RWPE2 (cell line): ENCODE measurements at regions not wholly inside any gene's neighbourhood (a gene's known extent, or its start where the extent isn't known, plus 50 kb on each side); places are given as distances from the start of the nearest gene placed in this dataset.

Source experiments
- ATAC-seq: fragments of 200-7000 bp; cut with Tn5 transposase; 3 replicates; pipeline ENCODE4 v1.9.1; 2021; ENCODE audit warnings: low read depth
- DNase-seq: peaks from one replicate; pipeline ENCODE4 v3.0.0-alpha.2; 2020; ENCODE audit warnings: low spot score
- H3K27ac ChIP-seq: fragments of 450-650 bp; 2 replicates; pipeline ENCODE4 v1.5.1; 2017; ENCODE audit warnings: mild to moderate bottlenecking; ENCODE audit not compliant: poor library complexity, severe bottlenecking
- H3K27me3 ChIP-seq: fragments of 250-450 bp; sonication (Bioruptor Pico); 2 replicates; pipeline ENCODE4 v1.5.1; 2021; ENCODE audit warnings: mild to moderate bottlenecking, moderate library complexity; ENCODE audit not compliant: insufficient read depth, poor library complexity, severe bottlenecking
- H3K36me3 ChIP-seq: fragments of 250-450 bp; sonication (Bioruptor Pico); 2 replicates; pipeline ENCODE4 v1.5.1; 2020; ENCODE audit warnings: low read depth, mild to moderate bottlenecking, moderate library complexity
- H3K4me1 ChIP-seq: fragments of 250-450 bp; sonication (Bioruptor Pico); 2 replicates; pipeline ENCODE4 v1.5.1; 2021; ENCODE audit warnings: mild to moderate bottlenecking, moderate library complexity; ENCODE audit not compliant: insufficient read depth, poor library complexity, severe bottlenecking
- H3K4me3 ChIP-seq: fragments of 250-450 bp; sonication (Bioruptor Pico); 2 replicates; pipeline ENCODE4 v1.5.1; 2021; ENCODE audit warnings: mild to moderate bottlenecking, moderate library complexity; ENCODE audit not compliant: severe bottlenecking
- H3K9me3 ChIP-seq: fragments of 250-450 bp; sonication (Bioruptor Pico); 2 replicates; pipeline ENCODE4 v1.5.1; 2021; ENCODE audit warnings: mild to moderate bottlenecking, moderate library complexity; ENCODE audit not compliant: severe bottlenecking
- TF ChIP-seq, protein P1 (sequence below): fragments of 450-650 bp; IDR thresholded peaks from one replicate; pipeline ENCODE4 v1.5.1; 2017; ENCODE audit warnings: mild to moderate bottlenecking, moderate library complexity; ENCODE audit not compliant: poor library complexity, severe bottlenecking

GRCh38 chr4:153890761-153891160, 101.9 kb upstream of the SFRP2 start:
- no peaks in the 10 kb centered on the region for H3K27me3 ChIP-seq
- no peak overlapping the region for H3K27ac ChIP-seq
- no peaks in the 10 kb centered on the region for H3K4me1 ChIP-seq
- H3K36me3 ChIP-seq = no peaks in the 10 kb centered on the region
- H3K9me3 ChIP-seq = no peaks in the 10 kb centered on the region
- ATAC-seq (no peak), DNase-seq (no peak)
- no peak overlapping the region for H3K4me3 ChIP-seq
- TF ChIP-seq, protein P1, sequence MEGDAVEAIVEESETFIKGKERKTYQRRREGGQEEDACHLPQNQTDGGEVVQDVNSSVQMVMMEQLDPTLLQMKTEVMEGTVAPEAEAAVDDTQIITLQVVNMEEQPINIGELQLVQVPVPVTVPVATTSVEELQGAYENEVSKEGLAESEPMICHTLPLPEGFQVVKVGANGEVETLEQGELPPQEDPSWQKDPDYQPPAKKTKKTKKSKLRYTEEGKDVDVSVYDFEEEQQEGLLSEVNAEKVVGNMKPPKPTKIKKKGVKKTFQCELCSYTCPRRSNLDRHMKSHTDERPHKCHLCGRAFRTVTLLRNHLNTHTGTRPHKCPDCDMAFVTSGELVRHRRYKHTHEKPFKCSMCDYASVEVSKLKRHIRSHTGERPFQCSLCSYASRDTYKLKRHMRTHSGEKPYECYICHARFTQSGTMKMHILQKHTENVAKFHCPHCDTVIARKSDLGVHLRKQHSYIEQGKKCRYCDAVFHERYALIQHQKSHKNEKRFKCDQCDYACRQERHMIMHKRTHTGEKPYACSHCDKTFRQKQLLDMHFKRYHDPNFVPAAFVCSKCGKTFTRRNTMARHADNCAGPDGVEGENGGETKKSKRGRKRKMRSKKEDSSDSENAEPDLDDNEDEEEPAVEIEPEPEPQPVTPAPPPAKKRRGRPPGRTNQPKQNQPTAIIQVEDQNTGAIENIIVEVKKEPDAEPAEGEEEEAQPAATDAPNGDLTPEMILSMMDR = no peak

- ATAC-seq = no peak
- TF ChIP-seq, protein P1 = no peak
- Histone ChIP-seq H3K4me1 (no peaks in the 10 kb centered on the region), H3K9me3 (no peaks in the 10 kb centered on the region), H3K27ac (no peak overlapping the region), H3K27me3 (no peaks in the 10 kb centered on the region), H3K36me3 (no peaks in the 10 kb centered on the region), H3K4me3 (no peak overlapping the region)
- no peak for DNase-seq
These were observed 98.3 kb upstream of the SFRP2 start for GRCh38 chr4:153887217-153887616.

GRCh38 chr4:153884325-153884724, 95.4 kb upstream of the SFRP2 start:
- no peaks in the 10 kb centered on the region for H3K36me3 ChIP-seq
- H3K27me3 ChIP-seq = no peaks in the 10 kb centered on the region
- no peak for ATAC-seq
- H3K27ac ChIP-seq = no peak overlapping the region
- no peak for DNase-seq
- no peaks in the 10 kb centered on the region for H3K4me1 ChIP-seq
- H3K4me3 ChIP-seq = no peak overlapping the region
- TF ChIP-seq, protein P1 = no peak
- H3K9me3 ChIP-seq = no peaks in the 10 kb centered on the region

- Histone ChIP-seq H3K27me3 (no peaks in the 10 kb centered on the region), H3K27ac (no peak overlapping the region), H3K4me1 (no peaks in the 10 kb centered on the region), H3K9me3 (no peaks in the 10 kb centered on the region), H3K4me3 (no peak overlapping the region), H3K36me3 (no peaks in the 10 kb centered on the region)
- ATAC-seq = no peak
- TF ChIP-seq, protein P1 = no peak
- DNase-seq = no peak
These were observed 92.1 kb upstream of the SFRP2 start for GRCh38 chr4:153880983-153881382.

DNA sequence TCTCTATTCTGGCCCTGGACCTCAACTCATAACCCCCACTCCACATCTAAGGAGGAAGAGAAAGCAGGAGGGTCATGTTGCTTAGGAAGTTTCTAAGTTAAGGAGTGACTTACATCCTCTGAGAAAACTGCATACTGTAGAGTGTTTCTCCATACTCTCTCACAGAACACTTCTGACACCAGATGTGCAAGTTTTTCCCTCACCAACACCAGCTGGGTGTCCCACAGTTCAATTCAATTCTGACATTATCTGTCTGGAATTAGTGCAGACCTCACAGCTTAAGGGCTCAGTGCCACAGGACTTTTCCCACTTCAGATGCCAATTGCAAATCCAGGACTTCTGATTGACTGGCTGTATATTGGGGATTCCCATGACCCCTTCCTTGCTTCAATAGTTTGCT, 89.0 kb upstream of the SFRP2 start:
- no peak overlapping the region for H3K4me3 ChIP-seq

More for the DNA sequence above, 89.0 kb upstream of the SFRP2 start:
- H3K4me1 ChIP-seq = no peaks in the 10 kb centered on the region
- ATAC-seq (no peak), DNase-seq (no peak)
- peaks cover 3% of the 10 kb centered on the region for H3K27me3 ChIP-seq
- TF ChIP-seq, protein P1 = no peak
- H3K9me3 ChIP-seq = no peaks in the 10 kb centered on the region
- no peaks in the 10 kb centered on the region for H3K36me3 ChIP-seq
- no peak overlapping the region for H3K27ac ChIP-seq
